Occipital lobe (tissue), 1 donor: ENCODE measurements at regions not wholly inside any gene's neighbourhood (a gene's known extent, or its start where the extent isn't known, plus 50 kb on each side); places are given as distances from the start of the nearest gene placed in this dataset.

ENCODE experiments used
- DNase-seq: peaks from one replicate; lab custom pipeline; 2025; lab: John Stamatoyannopoulos, UW

DNA sequence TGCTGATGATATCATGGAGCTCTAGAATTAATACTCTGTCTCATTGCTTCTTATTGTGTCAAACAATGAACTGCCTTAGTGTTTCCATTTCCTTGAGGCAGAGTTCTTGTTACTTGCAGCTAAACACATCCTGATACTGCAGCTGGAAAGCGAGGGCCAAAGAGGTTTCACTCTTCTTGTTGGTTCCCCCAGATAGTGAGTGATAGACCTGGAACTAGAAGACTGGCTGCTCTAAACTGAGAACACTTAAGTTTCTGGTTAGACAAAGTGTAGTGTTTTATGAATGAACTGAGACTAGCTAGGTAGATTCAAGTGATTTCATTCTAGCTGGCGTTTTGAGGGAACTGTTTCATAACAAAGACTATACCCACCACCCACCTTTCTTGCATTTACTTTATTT is 321.7 kb downstream of the TXNL1 start:
- DNase-seq, result no peak

DNA sequence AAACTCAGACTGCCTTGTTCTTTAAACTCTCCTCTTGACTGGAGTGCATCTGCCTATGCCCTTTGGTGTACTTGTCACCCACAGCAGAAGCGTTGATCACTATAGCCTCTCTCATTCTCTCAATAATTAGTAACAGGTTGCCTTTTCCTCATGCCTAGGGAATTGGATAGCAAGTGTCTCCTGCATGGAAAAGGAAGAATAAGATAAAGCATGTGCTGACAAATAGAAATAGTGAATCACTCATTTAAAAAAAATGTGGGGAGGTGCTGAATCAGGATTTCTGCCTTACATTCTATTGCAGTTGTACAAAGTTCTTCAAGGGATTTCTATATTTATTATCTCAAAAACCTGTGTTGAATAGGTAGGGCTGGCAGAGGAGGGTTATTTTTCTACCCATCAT is 323.0 kb downstream of the TXNL1 start:
- DNase-seq, result no peak

GRCh38 chr18:56314396-56314795 is 324.0 kb downstream of the TXNL1 start:
- DNase-seq, result no peak

DNA sequence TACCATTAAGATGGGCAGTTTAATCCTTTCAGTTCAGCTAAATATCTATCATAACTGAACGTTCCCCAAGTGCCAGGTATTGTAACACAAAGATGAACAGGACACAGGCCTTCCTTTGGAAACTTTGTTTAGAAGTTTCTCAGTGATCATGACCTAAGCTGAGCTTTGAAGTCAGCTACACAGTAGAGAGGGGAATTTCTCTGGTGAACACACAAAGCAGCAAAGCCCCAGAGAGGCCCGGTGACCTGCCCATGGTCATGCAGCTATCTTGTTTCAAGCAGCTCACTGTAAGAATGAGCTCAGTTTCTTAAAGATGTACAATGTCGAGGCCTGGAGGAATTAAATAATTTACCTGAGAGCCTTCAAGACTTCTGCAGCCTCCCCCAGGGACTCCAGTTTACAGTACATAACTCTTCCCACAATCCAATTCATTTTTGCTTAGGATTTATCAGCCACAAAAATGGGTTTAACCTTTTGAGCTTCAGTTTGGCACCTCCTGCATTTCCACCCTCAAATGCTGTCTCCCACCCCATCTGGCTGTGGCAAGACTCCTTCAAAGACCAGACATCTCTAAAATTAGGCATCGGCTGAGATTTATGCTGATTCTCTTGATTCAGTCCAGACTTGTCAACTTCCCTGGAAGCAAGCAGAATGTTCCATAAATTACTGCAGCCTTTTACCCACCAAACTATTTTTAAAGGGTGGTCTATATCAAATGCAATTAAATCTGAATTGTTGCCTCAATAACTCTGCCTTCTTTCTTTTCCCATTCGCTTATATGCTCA is 325.6 kb downstream of the TXNL1 start:
- DNase-seq, result no peak

DNA sequence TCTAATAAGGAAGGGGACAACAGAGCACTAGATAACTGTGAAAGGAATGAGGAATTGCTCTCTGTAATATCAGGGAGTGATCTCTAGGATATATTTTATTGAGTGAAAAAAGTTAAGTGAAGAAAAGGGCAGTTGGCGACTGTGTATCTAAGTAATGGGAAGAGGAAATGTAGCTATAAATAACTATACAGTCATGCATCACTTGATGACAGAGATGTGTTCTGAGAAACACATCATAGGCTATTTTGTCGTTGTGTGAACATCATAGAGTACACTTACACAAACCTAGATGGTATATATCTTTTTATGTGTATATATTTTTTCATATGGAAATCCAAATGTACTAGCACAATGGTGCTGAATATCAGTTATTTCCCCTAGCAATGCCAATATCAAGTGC is 329.3 kb downstream of the TXNL1 start:
- no peak for DNase-seq

GRCh38 chr18:56307354-56308170 is 330.8 kb downstream of the TXNL1 start:
- no peak for DNase-seq

GRCh38 chr18:56306797-56307196 is 331.6 kb downstream of the TXNL1 start:
- DNase-seq, result no peak

DNA sequence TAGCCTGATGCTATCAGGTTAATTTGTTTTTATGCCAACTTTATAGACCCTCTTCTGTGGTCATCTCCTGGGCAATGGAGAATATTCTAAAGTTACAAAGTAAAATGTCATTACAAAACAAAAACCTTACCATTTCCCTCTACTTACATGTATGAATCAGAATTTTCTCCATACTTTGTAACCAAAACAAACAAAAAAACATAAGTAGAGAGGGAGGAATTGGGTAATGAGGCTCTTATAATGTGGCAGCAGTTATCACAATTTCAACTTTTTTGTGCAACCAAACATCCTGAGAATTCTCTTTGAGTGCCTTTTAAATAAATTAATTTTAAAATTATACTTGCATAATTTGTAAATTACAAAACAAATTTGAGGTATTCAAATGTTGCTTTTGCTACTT is 332.8 kb downstream of the TXNL1 start:
- DNase-seq, result no peak

DNA sequence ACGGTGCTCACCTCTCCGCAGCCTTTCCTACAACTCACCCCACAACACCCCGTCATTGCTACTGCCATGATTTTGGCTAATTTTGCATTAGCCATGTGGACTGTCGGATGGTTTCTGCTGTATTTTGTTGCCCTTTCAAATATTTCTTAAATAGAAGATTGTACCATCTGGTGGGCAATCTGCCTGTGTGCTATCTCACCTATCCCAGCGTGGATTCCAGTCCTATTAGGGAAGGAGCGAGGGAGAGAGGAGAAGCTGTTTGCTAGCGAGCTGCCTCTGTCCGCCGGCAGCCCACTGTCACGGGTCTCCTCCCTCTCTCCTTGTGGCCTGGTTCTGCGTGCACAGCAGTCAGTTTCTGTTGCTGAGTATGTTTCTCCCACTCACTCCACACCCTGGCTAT is 336.2 kb downstream of the TXNL1 start:
- DNase-seq, result no peak

DNA sequence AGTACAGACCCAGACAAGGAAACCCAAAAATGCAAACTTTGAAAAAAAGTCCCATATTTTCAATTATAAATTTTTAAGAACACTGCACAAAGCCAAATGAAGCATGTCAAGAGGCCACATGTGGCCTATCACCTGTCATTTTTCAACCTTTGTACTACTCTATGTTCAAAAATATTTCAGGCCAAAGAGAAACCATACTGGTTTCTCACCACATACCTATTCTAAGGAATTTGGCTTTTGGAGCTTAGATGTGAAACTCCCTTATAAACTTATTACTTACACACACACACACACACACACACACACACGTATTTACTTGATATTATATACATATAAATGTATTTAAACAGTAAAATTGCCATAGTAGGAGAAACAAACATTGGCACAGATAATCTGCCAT is 338.7 kb downstream of the TXNL1 start:
- no peak for DNase-seq

DNA sequence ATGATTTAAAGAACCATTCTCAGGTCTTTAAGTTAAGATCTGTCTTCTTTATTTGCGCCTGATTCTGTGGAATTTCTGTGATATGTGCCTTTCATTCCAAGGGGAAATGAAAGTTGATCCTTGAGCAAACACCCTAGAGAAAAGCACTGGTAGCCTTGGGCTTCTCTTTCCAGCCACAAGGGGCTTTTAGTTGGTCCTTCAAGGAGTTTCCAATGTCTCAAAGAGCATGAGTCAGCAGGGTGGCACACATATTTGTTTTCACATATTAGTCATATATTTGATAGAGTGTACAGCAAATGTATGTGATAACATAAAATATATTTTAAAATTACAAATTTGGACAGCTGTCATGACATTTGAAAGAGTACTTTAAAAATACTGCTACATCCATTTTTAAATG is 339.5 kb downstream of the TXNL1 start:
- no peak for DNase-seq

GRCh38 chr18:56296381-56296780 is 342.0 kb downstream of the TXNL1 start:
- DNase-seq, result no peak

DNA sequence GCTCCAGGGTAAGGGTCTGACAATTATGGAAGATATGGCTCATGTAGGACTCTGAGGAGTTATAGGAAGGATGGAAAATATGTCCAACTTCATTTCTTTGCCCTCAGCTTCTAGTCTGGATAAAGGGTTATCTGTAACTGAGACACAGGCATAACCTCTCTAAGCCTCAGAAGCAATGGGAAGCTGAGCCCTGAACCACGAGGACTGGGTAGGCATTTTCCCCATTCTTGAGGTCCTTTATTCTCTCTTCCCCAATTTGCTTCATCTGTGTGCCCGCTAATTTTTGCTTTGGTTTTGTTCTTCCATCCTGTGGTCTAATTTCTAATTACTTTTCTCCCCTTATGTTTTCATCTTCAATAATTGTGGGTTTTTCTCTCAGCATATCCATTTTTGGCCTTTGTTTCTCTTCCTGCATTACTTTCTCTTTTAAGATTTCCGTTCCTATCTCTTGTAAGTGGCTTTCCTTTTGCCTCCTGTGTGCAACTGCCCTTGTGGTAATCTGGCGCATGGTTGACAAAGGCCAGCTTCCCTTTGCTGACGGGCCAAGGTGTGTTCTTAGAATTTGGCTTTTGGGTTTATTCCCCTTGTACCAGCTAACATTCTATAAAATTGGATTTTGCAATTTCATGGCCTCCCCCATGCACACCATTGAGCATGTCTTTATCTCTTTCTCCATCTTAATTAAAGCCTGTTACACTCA is 343.8 kb downstream of the TXNL1 start:
- DNase-seq, result no peak

- no peak for DNase-seq
Observed at GRCh38 chr18:56291294-56291693, 347.1 kb downstream of the TXNL1 start.

GRCh38 chr18:56289381-56289780 is 349.0 kb downstream of the TXNL1 start:
- DNase-seq, result no peak

GRCh38 chr18:56286775-56287325 is 351.5 kb downstream of the TXNL1 start:
- DNase-seq, result no peak

- no peak for DNase-seq
Observed at GRCh38 chr18:56285387-56286065, 352.9 kb downstream of the TXNL1 start.

GRCh38 chr18:56284319-56284718 is 354.1 kb downstream of the TXNL1 start:
- no peak for DNase-seq

GRCh38 chr18:56283316-56283715 is 355.1 kb downstream of the TXNL1 start:
- DNase-seq, result no peak

DNA sequence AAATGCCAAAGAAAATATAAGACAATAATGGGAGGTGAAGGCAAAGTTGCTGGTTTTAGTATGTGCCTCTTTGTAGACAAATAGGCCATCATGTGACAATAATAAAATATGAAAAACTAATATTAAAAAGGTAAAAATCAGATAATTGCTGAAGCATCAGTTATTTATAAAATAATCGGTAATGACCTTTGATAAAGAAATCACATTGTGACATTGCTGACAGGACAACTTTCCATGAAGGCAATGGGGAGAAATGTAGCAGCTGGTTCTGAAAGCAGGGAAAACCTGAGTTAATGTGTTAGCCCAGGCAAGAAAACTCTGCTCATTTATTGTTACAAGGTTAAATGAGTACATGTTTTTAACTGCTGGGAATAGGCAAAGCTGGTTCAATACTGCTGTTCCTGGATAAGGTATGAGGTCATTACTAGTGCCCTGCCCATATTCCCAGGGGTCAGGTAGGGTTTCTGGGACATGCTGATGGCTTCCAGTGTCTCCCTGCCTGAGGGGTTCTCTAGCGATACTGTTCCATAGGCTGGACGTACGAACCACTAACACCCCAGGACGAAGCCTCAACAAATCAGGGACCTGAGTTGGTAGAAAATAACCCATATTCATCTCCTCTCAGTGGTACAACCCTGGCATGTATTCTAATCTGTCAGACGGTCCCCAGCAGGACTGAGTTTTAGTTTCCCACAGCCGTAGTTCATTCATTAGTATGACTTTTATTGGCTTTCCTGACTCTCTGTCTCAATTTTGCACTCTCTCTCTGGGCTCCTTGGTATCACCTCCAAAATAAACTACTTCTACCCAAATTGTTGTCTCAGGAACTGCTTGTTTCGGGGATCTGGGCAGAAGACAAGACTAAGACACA is 355.9 kb downstream of the TXNL1 start:
- DNase-seq, result no peak
